ENCODE measurements at regions not wholly inside any gene's neighbourhood (a gene's known extent, or its start where the extent isn't known, plus 50 kb on each side); places are given as distances from the start of the nearest gene placed in this dataset.

- H3K4me3 Mint-ChIP-seq: no peak overlapping the region
- peaks cover 7% of the 10 kb centered on the region for H3K9me3 Mint-ChIP-seq
- H3K4me1 Mint-ChIP-seq (ENCODE audit: low read depth): no peaks in the 10 kb centered on the region
- no peak for DNase-seq (ENCODE audit: low spot score)
- H3K36me3 Mint-ChIP-seq (ENCODE audit: low read depth): no peaks in the 10 kb centered on the region
- H3K27me3 Mint-ChIP-seq (ENCODE audit: low read depth): no peaks in the 10 kb centered on the region
- no peak overlapping the region for H3K27ac Mint-ChIP-seq
Observed at GRCh38 chr2:149658553-149658952, 71.0 kb upstream of the MMADHC start.

DNA sequence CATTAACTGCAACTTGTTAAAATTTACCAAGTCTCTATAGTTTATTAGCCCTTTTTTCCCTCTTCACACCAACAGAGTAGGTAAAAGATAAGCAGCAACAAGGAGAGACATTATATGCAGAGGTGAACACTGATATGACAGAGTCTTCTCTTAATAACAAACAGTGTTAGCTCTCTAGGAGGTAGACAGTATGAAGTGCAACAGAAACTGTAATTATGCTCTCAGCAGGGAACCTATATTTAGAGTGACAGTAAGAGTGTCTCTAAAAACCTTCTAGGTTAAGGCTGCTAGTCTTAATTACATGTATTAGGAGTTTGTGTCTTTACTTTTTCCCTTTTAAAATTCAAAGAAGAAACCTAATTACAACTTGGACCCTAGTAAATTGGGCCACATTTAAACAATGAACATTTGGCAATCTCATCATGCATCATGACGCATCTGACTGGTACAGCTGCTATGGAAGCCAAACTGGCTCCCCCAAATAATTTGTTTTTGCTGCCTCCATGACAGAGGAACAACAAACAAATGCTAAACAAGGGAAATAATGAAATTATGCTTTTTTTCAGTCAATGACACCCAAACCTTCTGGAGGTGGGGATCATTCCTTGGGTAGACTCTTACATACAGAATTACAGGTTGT, 69.9 kb upstream of the MMADHC start:
- Mint-ChIP-seq H3K27me3 (ENCODE audit: low read depth) (no peaks in the 10 kb centered on the region), H3K4me3 (no peak overlapping the region), H3K27ac (no peak overlapping the region), H3K36me3 (ENCODE audit: low read depth) (no peaks in the 10 kb centered on the region), H3K9me3 (peaks cover 7% of the 10 kb centered on the region), H3K4me1 (ENCODE audit: low read depth) (no peaks in the 10 kb centered on the region)
- no peak for DNase-seq (ENCODE audit: low spot score)

GRCh38 chr2:149656996-149657395, 69.4 kb upstream of the MMADHC start:
- H3K4me3 Mint-ChIP-seq: no peak overlapping the region
- DNase-seq (ENCODE audit: low spot score): no peak
- H3K27me3 Mint-ChIP-seq (ENCODE audit: low read depth): no peaks in the 10 kb centered on the region
- no peak overlapping the region for H3K27ac Mint-ChIP-seq
- no peaks in the 10 kb centered on the region for H3K4me1 Mint-ChIP-seq (ENCODE audit: low read depth)
- no peaks in the 10 kb centered on the region for H3K36me3 Mint-ChIP-seq (ENCODE audit: low read depth)
- peaks cover 7% of the 10 kb centered on the region for H3K9me3 Mint-ChIP-seq

DNA sequence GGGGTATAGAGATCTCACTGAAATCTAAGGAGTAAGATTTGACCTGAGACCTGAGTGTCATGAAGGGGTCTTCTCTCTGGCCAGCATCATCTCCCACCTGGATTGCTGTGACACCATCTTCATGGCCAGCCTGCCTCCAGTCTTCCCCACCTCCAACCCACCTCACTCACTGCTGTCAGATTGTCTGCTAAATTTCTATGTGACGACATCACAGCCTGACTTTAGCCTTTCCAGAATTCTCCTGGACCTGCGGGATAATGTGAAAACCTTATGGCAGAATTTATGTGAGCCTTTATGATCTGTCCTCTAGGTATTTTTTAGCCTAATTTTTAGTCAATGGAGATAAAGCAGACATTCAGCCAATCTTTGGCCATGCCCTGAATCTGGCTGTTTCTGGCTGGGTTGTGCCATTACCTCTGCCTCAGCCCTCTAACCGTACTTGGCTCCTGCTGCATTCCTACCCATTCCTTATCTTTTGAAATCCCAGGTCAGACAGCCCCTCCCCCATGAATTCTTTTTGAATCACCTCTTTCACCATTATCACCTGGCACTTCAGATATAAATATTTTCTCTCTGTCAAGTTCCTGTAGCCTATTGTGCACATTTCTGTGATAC, 66.4 kb upstream of the MMADHC start:
- H3K9me3 Mint-ChIP-seq: peaks cover 7% of the 10 kb centered on the region
- H3K27ac Mint-ChIP-seq: no peak overlapping the region
- no peak overlapping the region for H3K4me3 Mint-ChIP-seq
- H3K27me3 Mint-ChIP-seq (ENCODE audit: low read depth): no peaks in the 10 kb centered on the region
- no peaks in the 10 kb centered on the region for H3K4me1 Mint-ChIP-seq (ENCODE audit: low read depth)
- no peak for DNase-seq (ENCODE audit: low spot score)
- H3K36me3 Mint-ChIP-seq (ENCODE audit: low read depth): no peaks in the 10 kb centered on the region

GRCh38 chr2:149652926-149653325, 65.4 kb upstream of the MMADHC start:
- DNase-seq (ENCODE audit: low spot score): no peak
- Mint-ChIP-seq H3K4me3 (no peak overlapping the region), H3K27me3 (ENCODE audit: low read depth) (no peaks in the 10 kb centered on the region), H3K4me1 (ENCODE audit: low read depth) (no peaks in the 10 kb centered on the region), H3K27ac (no peak overlapping the region), H3K36me3 (ENCODE audit: low read depth) (no peaks in the 10 kb centered on the region), H3K9me3 (peaks cover 7% of the 10 kb centered on the region)

DNA sequence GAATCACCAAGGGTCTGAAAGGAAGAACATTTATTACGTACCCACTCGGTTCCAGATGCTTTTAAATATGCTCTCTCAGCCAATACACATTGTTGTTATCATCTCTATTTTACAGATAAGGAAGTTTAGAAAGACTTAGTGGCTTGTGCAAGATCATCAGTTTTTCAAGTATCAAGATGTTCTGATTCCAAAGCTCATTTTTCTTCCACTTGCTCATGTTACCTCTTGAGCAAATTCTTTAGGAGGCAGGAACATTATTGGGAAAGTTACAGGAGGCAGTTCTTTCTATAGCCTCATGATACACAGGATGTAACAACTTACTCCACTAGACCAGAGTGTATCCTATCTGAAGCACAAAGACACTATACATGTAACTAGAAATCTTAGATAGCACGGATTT, 65.0 kb upstream of the MMADHC start:
- H3K9me3 Mint-ChIP-seq: peaks cover 7% of the 10 kb centered on the region
- no peak for DNase-seq (ENCODE audit: low spot score)
- no peak overlapping the region for H3K27ac Mint-ChIP-seq
- no peaks in the 10 kb centered on the region for H3K4me1 Mint-ChIP-seq (ENCODE audit: low read depth)
- H3K36me3 Mint-ChIP-seq (ENCODE audit: low read depth): no peaks in the 10 kb centered on the region
- H3K27me3 Mint-ChIP-seq (ENCODE audit: low read depth): no peaks in the 10 kb centered on the region
- H3K4me3 Mint-ChIP-seq: no peak overlapping the region

DNA sequence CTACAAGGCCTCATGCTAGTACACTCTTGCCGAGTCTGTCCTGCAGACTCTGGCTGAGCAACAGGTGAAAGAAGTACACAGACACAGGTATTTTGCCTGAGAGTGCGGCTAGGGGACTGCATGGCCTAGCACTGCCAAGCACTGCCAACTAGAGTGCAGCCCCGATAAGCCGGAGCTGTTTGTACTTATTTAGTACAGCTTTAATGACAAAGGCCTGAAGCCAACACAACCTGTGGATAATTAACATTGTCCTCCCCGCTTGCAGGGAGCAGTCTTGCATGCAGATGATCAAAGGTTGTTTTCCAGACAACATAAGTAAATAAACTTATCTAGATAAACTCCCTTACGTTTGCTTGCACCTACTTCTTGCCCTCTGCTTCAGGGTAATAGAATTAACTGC, 63.7 kb upstream of the MMADHC start:
- H3K27me3 Mint-ChIP-seq (ENCODE audit: low read depth): no peaks in the 10 kb centered on the region

DNA sequence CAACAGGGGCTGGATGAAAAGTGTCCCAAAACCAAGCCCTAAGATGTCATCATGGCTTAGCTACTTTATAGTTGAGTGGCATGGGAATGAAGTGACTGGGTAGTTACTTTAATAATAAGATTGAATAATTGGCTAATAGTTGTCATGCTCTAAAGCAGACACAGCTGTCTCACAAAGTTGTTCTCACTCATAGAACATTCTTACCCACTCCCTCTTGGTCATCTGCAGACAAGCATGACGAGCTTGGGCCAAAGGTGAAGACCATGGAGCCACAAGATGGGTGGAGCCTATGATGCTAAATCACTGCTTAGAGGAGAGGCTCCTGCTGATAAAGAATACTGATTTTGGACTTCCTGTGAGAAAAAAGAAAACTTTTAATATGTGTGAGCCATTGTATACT, 62.4 kb upstream of the MMADHC start:
- H3K36me3 Mint-ChIP-seq (ENCODE audit: low read depth): no peaks in the 10 kb centered on the region
- no peak overlapping the region for H3K27ac Mint-ChIP-seq
- DNase-seq (ENCODE audit: low spot score): no peak
- H3K9me3 Mint-ChIP-seq: no peaks in the 10 kb centered on the region
- H3K27me3 Mint-ChIP-seq (ENCODE audit: low read depth): no peaks in the 10 kb centered on the region
- H3K4me1 Mint-ChIP-seq (ENCODE audit: low read depth): no peaks in the 10 kb centered on the region
- no peak overlapping the region for H3K4me3 Mint-ChIP-seq

More for the DNA sequence above, 63.7 kb upstream of the MMADHC start:
- Mint-ChIP-seq H3K27ac (no peak overlapping the region), H3K4me1 (ENCODE audit: low read depth) (no peaks in the 10 kb centered on the region), H3K36me3 (ENCODE audit: low read depth) (no peaks in the 10 kb centered on the region), H3K4me3 (no peak overlapping the region), H3K9me3 (peaks cover 7% of the 10 kb centered on the region)
- no peak for DNase-seq (ENCODE audit: low spot score)

GRCh38 chr2:149648282-149649030, 60.9 kb upstream of the MMADHC start:
- H3K27ac Mint-ChIP-seq: no peak overlapping the region
- DNase-seq (ENCODE audit: low spot score): no peak
- H3K36me3 Mint-ChIP-seq (ENCODE audit: low read depth): no peaks in the 10 kb centered on the region
- H3K27me3 Mint-ChIP-seq (ENCODE audit: low read depth): no peaks in the 10 kb centered on the region
- no peak overlapping the region for H3K4me3 Mint-ChIP-seq
- H3K4me1 Mint-ChIP-seq (ENCODE audit: low read depth): no peaks in the 10 kb centered on the region
- H3K9me3 Mint-ChIP-seq: no peaks in the 10 kb centered on the region

- H3K4me1 Mint-ChIP-seq (ENCODE audit: low read depth): no peaks in the 10 kb centered on the region
- DNase-seq (ENCODE audit: low spot score): no peak
- no peaks in the 10 kb centered on the region for H3K27me3 Mint-ChIP-seq (ENCODE audit: low read depth)
- no peak overlapping the region for H3K4me3 Mint-ChIP-seq
- H3K27ac Mint-ChIP-seq: no peak overlapping the region
- H3K36me3 Mint-ChIP-seq (ENCODE audit: low read depth): no peaks in the 10 kb centered on the region
- no peaks in the 10 kb centered on the region for H3K9me3 Mint-ChIP-seq
Observed at GRCh38 chr2:149645391-149645790, 57.8 kb upstream of the MMADHC start.
